Lower leg skin (tissue), 3 donors: ENCODE measurements at regions not wholly inside any gene's neighbourhood (a gene's known extent, or its start where the extent isn't known, plus 50 kb on each side); places are given as distances from the start of the nearest gene placed in this dataset.

Source experiments
- POLR2A ChIP-seq, 2 donors: fragments of 450-650 bp; IDR thresholded peaks; one replicate each; pipeline ENCODE4 v1.6.1; 2016 to 2017; ENCODE audit warnings: antibody characterized with exemption in 2 of 2, mild to moderate bottlenecking in 1 of 2, moderate library complexity in 1 of 2
- TF ChIP-seq, protein P1 (sequence below), 3 donors: fragments of 450-650 bp; IDR thresholded peaks; one replicate each; pipeline ENCODE4 v1.5.1; 2016; ENCODE audit warnings: antibody characterized with exemption in 3 of 3, mild to moderate bottlenecking in 3 of 3, moderate library complexity in 2 of 3

GRCh38 chr12:68514807-68515411 is 95.8 kb upstream of the RAP1B start:
- TF ChIP-seq POLR2A (IDR thresholded peaks at IDR 0.05): no peak
- TF ChIP-seq, protein P1, sequence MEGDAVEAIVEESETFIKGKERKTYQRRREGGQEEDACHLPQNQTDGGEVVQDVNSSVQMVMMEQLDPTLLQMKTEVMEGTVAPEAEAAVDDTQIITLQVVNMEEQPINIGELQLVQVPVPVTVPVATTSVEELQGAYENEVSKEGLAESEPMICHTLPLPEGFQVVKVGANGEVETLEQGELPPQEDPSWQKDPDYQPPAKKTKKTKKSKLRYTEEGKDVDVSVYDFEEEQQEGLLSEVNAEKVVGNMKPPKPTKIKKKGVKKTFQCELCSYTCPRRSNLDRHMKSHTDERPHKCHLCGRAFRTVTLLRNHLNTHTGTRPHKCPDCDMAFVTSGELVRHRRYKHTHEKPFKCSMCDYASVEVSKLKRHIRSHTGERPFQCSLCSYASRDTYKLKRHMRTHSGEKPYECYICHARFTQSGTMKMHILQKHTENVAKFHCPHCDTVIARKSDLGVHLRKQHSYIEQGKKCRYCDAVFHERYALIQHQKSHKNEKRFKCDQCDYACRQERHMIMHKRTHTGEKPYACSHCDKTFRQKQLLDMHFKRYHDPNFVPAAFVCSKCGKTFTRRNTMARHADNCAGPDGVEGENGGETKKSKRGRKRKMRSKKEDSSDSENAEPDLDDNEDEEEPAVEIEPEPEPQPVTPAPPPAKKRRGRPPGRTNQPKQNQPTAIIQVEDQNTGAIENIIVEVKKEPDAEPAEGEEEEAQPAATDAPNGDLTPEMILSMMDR (IDR thresholded peaks at IDR 0.05): no peak
